Subcutaneous abdominal adipose tissue (tissue), 5 donors: ENCODE measurements at regions not wholly inside any gene's neighbourhood (a gene's known extent, or its start where the extent isn't known, plus 50 kb on each side); places are given as distances from the start of the nearest gene placed in this dataset.
A peak's percentile ranks its signal among the peaks of the same experiment; 100 is the strongest.

ENCODE experiments used
- H3K27ac ChIP-seq: one replicate; pipeline ENCODE4 v1.7.0; 2013; ENCODE audit warnings: low read depth, mild to moderate bottlenecking, inconsistent platforms, low read length, moderate library complexity
- H3K27me3 ChIP-seq, 5 donors: one replicate each; pipeline ENCODE4 v1.7.0; 2013; ENCODE audit warnings: low read length in 5 of 5, inconsistent platforms in 1 of 5; ENCODE audit not compliant: control insufficient read depth in 5 of 5, insufficient read depth in 4 of 5
- H3K36me3 ChIP-seq, 5 donors: one replicate each; pipeline ENCODE4 v1.7.0; 2013; ENCODE audit warnings: low read length in 5 of 5; ENCODE audit not compliant: control insufficient read depth in 5 of 5, insufficient read depth in 5 of 5
- H3K4me1 ChIP-seq, 5 donors: one replicate each; pipeline ENCODE4 v1.7.0; 2013; ENCODE audit warnings: low read length in 5 of 5, mild to moderate bottlenecking in 3 of 5, moderate library complexity in 1 of 5; ENCODE audit not compliant: control insufficient read depth in 5 of 5, insufficient read depth in 5 of 5
- H3K4me3 ChIP-seq, 5 donors: one replicate each; pipeline ENCODE4 v1.7.0; 2013; ENCODE audit warnings: low read length in 5 of 5, low read depth in 1 of 5
- H3K9ac ChIP-seq, 5 donors: one replicate each; pipeline ENCODE4 v1.7.0; 2013; ENCODE audit warnings: low read length in 5 of 5, mild to moderate bottlenecking in 4 of 5, moderate library complexity in 3 of 5
- H3K9me3 ChIP-seq, 5 donors: one replicate each; pipeline ENCODE4 v1.7.0; 2013; ENCODE audit warnings: low read length in 5 of 5; ENCODE audit not compliant: control insufficient read depth in 5 of 5
- donor health status: healthy.
- donor health status: healthy.
- donor health status: healthy.
- donor health status: healthy.
- donor health status: healthy.

- H3K4me1 ChIP-seq, result peaks cover 0 to 18% (median 12%) of the 10 kb centered on the region in 5 donors
- no peaks in the 10 kb centered on the region for H3K27me3 ChIP-seq
- peaks cover 0 to 53% (median 14%) of the 10 kb centered on the region in 5 donors for H3K36me3 ChIP-seq
- H3K9me3 ChIP-seq, result peaks cover 0 to 9% (median 1%) of the 10 kb centered on the region in 5 donors
- H3K9ac ChIP-seq, result no peak overlapping the region
- no peak overlapping the region for H3K4me3 ChIP-seq
- no peak overlapping the region for H3K27ac ChIP-seq
These were observed 123.7 kb downstream of the MIAT start for GRCh38 chr22:26781062-26781461.

DNA sequence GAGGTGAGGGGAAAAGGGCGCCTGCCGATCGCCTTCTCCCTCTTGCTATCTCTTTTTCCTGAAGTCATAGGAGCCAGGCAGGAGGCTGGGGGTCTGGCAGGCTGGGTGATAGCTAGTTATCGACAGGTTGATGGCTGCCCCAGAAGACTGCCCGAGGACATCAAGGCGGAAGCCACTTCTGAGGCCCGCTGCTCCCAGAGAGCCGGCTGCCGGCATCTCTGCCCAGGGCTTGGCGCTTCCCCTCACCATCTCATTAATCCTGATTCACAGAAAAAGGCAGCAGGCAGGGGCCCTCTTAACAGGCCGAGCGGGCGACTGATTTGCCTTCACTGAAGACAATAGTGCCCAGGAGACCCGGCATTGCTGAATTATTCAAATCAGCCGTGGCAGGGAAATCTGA lies 124.2 kb downstream of the MIAT start:
- H3K4me1 ChIP-seq, result peaks cover 0 to 17% (median 12%) of the 10 kb centered on the region in 5 donors
- H3K27ac ChIP-seq, result no peak overlapping the region
- H3K27me3 ChIP-seq, result no peaks in the 10 kb centered on the region
- H3K4me3 ChIP-seq, result no peak overlapping the region
- peaks cover 0 to 6% (median 0%) of the 10 kb centered on the region in 5 donors for H3K9me3 ChIP-seq
- H3K9ac ChIP-seq, result no peak overlapping the region
- peaks cover 0 to 53% (median 14%) of the 10 kb centered on the region in 5 donors for H3K36me3 ChIP-seq

DNA sequence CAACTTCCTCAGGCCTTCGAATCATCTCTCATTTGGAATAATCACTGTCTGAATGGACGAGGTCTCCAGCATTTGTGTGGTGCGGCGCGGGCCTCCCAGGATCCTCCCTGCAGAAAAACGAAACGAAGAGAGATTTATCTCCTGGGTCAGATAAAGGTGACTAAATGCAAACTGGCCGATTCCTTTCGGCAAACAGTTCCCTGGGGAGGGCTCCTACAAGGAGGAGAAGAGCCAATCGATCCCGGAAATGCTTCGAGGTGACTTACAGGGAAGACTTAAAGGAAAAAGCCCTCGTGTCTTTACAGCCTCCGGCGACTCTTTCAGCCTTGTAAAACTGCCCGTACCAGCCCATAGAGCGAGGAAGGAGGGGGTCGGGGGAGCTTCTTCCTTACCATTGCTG lies 126.5 kb downstream of the MIAT start:
- Histone ChIP-seq H3K27me3 (no peaks in the 10 kb centered on the region), H3K4me1 (peaks cover 0 to 5% (median 0%) of the 10 kb centered on the region in 5 donors), H3K27ac (no peak overlapping the region), H3K36me3 (peaks cover 0 to 45% (median 7%) of the 10 kb centered on the region in 5 donors), H3K4me3 (no peak overlapping the region), H3K9ac (peak overlapping the region in 1 of 5 donors; percentile 27), H3K9me3 (peaks cover 0 to 6% (median 0%) of the 10 kb centered on the region in 5 donors)

DNA sequence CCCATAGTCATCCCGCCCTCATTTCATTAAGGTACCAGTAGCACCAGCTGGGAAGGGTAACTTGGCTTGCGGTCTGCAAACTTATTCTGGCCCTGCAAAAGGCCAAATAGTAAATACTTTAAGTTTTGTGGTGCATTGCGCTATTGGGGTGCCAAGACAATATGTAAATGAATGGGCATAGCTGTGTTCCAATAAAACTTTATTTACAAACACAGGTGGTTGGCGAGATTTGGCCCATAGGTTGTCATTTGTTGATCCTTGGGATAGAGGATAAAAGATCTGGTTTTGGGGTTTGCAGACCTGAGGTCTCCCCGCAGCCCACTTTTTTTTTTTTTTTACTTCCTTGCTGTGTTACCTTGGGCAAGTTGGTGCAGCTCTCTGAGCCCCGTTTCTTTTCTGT lies 127.4 kb downstream of the MIAT start:
- H3K4me3 ChIP-seq, result no peak overlapping the region
- H3K9me3 ChIP-seq, result peaks cover 0 to 4% (median 0%) of the 10 kb centered on the region in 5 donors
- H3K9ac ChIP-seq, result no peak overlapping the region
- peaks cover 0 to 5% (median 0%) of the 10 kb centered on the region in 5 donors for H3K4me1 ChIP-seq
- no peak overlapping the region for H3K27ac ChIP-seq
- peaks cover 0 to 41% (median 3%) of the 10 kb centered on the region in 5 donors for H3K36me3 ChIP-seq
- no peaks in the 10 kb centered on the region for H3K27me3 ChIP-seq

- H3K4me3 ChIP-seq, result no peak overlapping the region
- H3K27ac ChIP-seq, result no peak overlapping the region
- H3K27me3 ChIP-seq, result no peaks in the 10 kb centered on the region
- H3K9ac ChIP-seq, result no peak overlapping the region
- H3K36me3 ChIP-seq, result peaks cover 0 to 42% (median 4%) of the 10 kb centered on the region in 5 donors
- H3K9me3 ChIP-seq, result no peaks in the 10 kb centered on the region
- H3K4me1 ChIP-seq, result no peaks in the 10 kb centered on the region
These were observed 128.5 kb downstream of the MIAT start for GRCh38 chr22:26785932-26786331.

DNA sequence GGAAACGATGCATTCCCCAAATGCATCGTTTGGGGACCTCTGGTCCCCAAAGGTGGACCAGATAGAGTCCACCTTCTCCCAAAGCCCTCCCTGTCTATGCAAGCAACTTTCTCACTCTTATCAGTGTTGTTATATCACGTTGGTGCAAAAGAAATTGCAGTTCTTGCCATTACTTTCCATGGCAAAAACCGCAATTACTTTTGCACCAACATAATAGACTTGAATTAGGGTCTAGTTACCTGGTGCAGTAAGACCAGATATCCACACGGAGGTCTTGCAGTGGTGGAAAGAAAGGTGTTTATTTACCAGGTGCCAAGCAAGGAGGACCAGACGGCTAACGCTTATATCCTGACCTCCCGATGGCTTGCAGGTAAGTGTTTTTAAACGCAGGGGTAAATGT lies 129.0 kb downstream of the MIAT start:
- no peaks in the 10 kb centered on the region for H3K4me1 ChIP-seq
- H3K9me3 ChIP-seq, result no peaks in the 10 kb centered on the region
- H3K4me3 ChIP-seq, result no peak overlapping the region
- no peaks in the 10 kb centered on the region for H3K27me3 ChIP-seq
- peaks cover 0 to 40% (median 5%) of the 10 kb centered on the region in 5 donors for H3K36me3 ChIP-seq
- H3K9ac ChIP-seq, result no peak overlapping the region
- H3K27ac ChIP-seq, result no peak overlapping the region

- Histone ChIP-seq H3K27me3 (no peaks in the 10 kb centered on the region), H3K36me3 (peaks cover 0 to 21% (median 7%) of the 10 kb centered on the region in 5 donors), H3K9me3 (no peaks in the 10 kb centered on the region), H3K4me3 (no peak overlapping the region), H3K4me1 (no peaks in the 10 kb centered on the region), H3K9ac (no peak overlapping the region), H3K27ac (no peak overlapping the region)
These were observed 132.6 kb downstream of the MIAT start for GRCh38 chr22:26789951-26790350.

- H3K4me3 ChIP-seq, result no peak overlapping the region
- H3K27me3 ChIP-seq, result no peaks in the 10 kb centered on the region
- H3K9me3 ChIP-seq, result peaks cover 0 to 2% (median 0%) of the 10 kb centered on the region in 5 donors
- H3K9ac ChIP-seq, result no peak overlapping the region
- no peaks in the 10 kb centered on the region for H3K4me1 ChIP-seq
- H3K36me3 ChIP-seq, result peaks cover 0 to 23% (median 10%) of the 10 kb centered on the region in 5 donors
- H3K27ac ChIP-seq, result no peak overlapping the region
These were observed 135.1 kb downstream of the MIAT start for GRCh38 chr22:26792522-26792921.

DNA sequence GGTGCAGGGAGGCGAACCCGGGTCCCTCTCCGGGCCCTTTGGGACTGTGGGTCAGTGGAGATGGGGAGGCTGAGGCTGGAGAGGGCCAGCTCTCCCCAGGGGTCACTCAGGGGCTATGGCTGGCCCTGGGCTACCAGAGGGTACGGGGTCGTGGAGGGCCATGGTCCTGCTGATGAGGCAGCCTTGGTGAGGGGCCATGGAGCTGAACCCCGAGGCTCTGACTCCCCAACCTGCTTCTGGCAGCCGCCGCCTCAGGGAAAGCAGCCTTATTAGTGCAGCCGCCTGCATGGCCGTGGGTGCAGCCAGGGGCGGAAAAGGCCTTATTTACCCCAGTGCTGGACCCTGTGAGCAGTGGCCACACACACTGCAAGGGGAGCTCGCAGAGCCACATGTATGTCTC lies 139.4 kb downstream of the MIAT start:
- Histone ChIP-seq H3K4me3 (no peak overlapping the region), H3K4me1 (no peaks in the 10 kb centered on the region)

DNA sequence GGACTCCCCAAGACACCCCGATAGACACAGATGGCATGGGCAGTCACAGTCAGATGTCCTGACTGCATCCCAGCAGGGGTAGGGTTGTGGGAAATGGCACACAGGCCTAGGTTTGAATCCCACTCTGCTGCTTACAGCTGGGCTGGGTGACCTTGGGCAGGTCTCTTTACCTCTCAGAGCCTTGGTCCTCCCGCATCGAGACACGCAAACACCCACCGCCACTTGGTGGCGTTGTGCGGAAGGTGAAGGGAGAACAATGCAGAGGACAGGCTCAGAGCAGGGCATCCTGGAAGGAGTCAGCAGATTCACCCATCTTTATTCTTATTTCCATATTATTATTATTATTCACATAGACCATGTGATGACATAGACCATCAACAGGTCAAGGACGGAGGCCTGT lies 140.5 kb downstream of the MIAT start:
- peaks cover 0 to 8% (median 3%) of the 10 kb centered on the region in 5 donors for H3K36me3 ChIP-seq
- H3K4me1 ChIP-seq, result no peaks in the 10 kb centered on the region
- peaks cover 0 to 2% (median 0%) of the 10 kb centered on the region in 5 donors for H3K9me3 ChIP-seq
- no peak overlapping the region for H3K9ac ChIP-seq
- H3K4me3 ChIP-seq, result no peak overlapping the region
- no peaks in the 10 kb centered on the region for H3K27me3 ChIP-seq
- H3K27ac ChIP-seq, result no peak overlapping the region

More for the DNA sequence above, 139.4 kb downstream of the MIAT start:
- no peak overlapping the region for H3K27ac ChIP-seq
- peaks cover 0 to 2% (median 0%) of the 10 kb centered on the region in 5 donors for H3K9me3 ChIP-seq
- H3K36me3 ChIP-seq, result peaks cover 0 to 10% (median 3%) of the 10 kb centered on the region in 5 donors
- no peaks in the 10 kb centered on the region for H3K27me3 ChIP-seq
- no peak overlapping the region for H3K9ac ChIP-seq
